Vagina (tissue), 2 donors: ENCODE measurements at regions not wholly inside any gene's neighbourhood (a gene's known extent, or its start where the extent isn't known, plus 50 kb on each side); places are given as distances from the start of the nearest gene placed in this dataset.

Experiments
- POLR2A ChIP-seq, 2 donors: fragments of 450-650 bp; IDR thresholded peaks; one replicate each; pipeline ENCODE4 v1.6.1; 2017; ENCODE audit warnings: antibody characterized with exemption in 2 of 2, mild to moderate bottlenecking in 2 of 2, moderate library complexity in 2 of 2
- POLR2AphosphoS5 ChIP-seq, 2 donors: sonication (generic); formaldehyde crosslinking; IDR thresholded peaks; one replicate each; pipeline ENCODE4 v1.9.0; 2017; ENCODE audit warnings: antibody characterized with exemption in 2 of 2, mild to moderate bottlenecking in 2 of 2, low read depth in 1 of 2; ENCODE audit not compliant: insufficient read depth in 1 of 2
- TF ChIP-seq, protein P1 (sequence below), 3 experiments: fragments of 450-650 bp in 2 of 3; fragments of 200-600 bp in 1 of 3; sonication (generic) in 1 of 3; IDR thresholded peaks; one replicate each; pipeline ENCODE4 v1.5.1; 2017 to 2019; ENCODE audit warnings: antibody characterized with exemption in 3 of 3, mild to moderate bottlenecking in 2 of 3, moderate library complexity in 2 of 3

DNA sequence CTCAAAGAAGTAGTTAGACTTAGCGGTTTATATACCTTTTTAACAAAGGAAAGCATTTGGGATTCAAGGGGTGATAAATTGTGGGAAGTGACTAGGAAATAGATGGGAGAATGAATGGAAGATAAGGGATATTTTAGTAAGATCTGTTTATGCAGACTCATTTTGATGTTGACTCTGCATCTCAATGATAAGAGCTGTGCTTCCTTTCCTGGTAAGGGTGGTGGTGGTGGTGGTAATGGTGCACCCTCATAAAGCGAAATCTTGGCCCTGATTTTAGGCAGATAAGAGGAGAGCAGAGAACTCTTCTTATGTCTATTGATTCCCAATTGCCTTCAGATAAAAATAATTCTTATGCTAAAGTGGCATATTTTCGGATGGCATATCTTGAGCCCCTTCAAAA is 197.1 kb downstream of the SPRY1 start:
- TF ChIP-seq, protein P1, sequence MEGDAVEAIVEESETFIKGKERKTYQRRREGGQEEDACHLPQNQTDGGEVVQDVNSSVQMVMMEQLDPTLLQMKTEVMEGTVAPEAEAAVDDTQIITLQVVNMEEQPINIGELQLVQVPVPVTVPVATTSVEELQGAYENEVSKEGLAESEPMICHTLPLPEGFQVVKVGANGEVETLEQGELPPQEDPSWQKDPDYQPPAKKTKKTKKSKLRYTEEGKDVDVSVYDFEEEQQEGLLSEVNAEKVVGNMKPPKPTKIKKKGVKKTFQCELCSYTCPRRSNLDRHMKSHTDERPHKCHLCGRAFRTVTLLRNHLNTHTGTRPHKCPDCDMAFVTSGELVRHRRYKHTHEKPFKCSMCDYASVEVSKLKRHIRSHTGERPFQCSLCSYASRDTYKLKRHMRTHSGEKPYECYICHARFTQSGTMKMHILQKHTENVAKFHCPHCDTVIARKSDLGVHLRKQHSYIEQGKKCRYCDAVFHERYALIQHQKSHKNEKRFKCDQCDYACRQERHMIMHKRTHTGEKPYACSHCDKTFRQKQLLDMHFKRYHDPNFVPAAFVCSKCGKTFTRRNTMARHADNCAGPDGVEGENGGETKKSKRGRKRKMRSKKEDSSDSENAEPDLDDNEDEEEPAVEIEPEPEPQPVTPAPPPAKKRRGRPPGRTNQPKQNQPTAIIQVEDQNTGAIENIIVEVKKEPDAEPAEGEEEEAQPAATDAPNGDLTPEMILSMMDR (IDR thresholded peaks at IDR 0.05): no peak
- TF ChIP-seq POLR2A (IDR thresholded peaks at IDR 0.05) (no peak), POLR2AphosphoS5 (IDR thresholded peaks at IDR 0.05; ENCODE audit: insufficient read depth in 1 of 2, low read depth in 1 of 2) (no peak)
